HepG2 (cell line): ENCODE measurements at regions not wholly inside any gene's neighbourhood (a gene's known extent, or its start where the extent isn't known, plus 50 kb on each side); places are given as distances from the start of the nearest gene placed in this dataset.

ENCODE experiments used
- ATAC-seq: fragments of 200-7000 bp; cut with Tn5 transposase; 3 replicates; pipeline ENCODE4 v1.9.1; 2020; ENCODE audit warnings: mild to moderate bottlenecking, moderate library complexity
- BruUV-seq: library from RNA; stranded (reverse); fragments of 400-500 nt; replicated peaks from 2 replicates; lab custom pipeline; 2021; lab: Mats Ljungman, UMichigan
- CTCF ChIA-PET: fragments of 300-600 bp; formaldehyde crosslinking; extraction: SDS; loops from one replicate; lab custom pipeline; 2021; ENCODE audit warnings: low total read pairs, inconsistent platforms, low intra/inter-chr PET ratio; lab: Yijun Ruan, JAX
- POLR2A ChIA-PET: fragments of 350-600 bp; sonication (Branson Sonifier 250); formaldehyde crosslinking; loops from one replicate; lab custom pipeline; 2020; ENCODE audit warnings: antibody characterized with exemption, inconsistent platforms; lab: Yijun Ruan, JAX
- DNase-seq: peaks from one replicate; pipeline ENCODE4 v3.0.0-alpha.2; 2015; ENCODE audit warnings: low spot score
- FAIRE-seq: peaks from 3 replicates; lab custom pipeline; 2011; peaks lifted over from hg19 to GRCh38; lab: Jason Lieb, UNC
- H2AFZ ChIP-seq: one replicate; pipeline ENCODE4 v1.6.1; 2011; ENCODE audit warnings: low read length, inconsistent platforms
- H3K27ac ChIP-seq: fragments of 300-600 bp; 3 replicates; pipeline ENCODE4 v1.8.0; 2011; ENCODE audit warnings: mixed run types, mild to moderate bottlenecking, mixed read lengths, low read length, inconsistent platforms; ENCODE audit not compliant: insufficient read depth; ENCODE audit errors: extremely low read length
- H3K27me3 ChIP-seq, 2 experiments: fragments of 200-600 bp in 1 of 2; 2 replicates in 1 of 2; 3 replicates in 1 of 2; pipeline versions ENCODE4 v1.6.0 to v1.8.0; 2011; ENCODE audit warnings: low read length in 2 of 2, mild to moderate bottlenecking in 2 of 2, moderate library complexity in 2 of 2, inconsistent platforms in 1 of 2; ENCODE audit not compliant: insufficient read depth in 2 of 2, control insufficient read depth in 1 of 2
- H3K36me3 ChIP-seq, 2 experiments: fragments of 200-600 bp in 1 of 2; replicated peaks in 1 of 2; 2 replicates in 1 of 2; 3 replicates in 1 of 2; pipeline versions ENCODE4 v1.5.1 to v1.8.0; 2011; ENCODE audit warnings: low read length in 2 of 2, inconsistent platforms in 1 of 2; ENCODE audit not compliant: insufficient read depth in 2 of 2, control insufficient read depth in 1 of 2
- H3K4me1 ChIP-seq: 2 replicates; pipeline ENCODE4 v1.5.1; 2012; ENCODE audit warnings: low read length, inconsistent platforms; ENCODE audit not compliant: insufficient read depth
- H3K4me2 ChIP-seq: 2 replicates; pipeline ENCODE4 v1.6.0; 2011; ENCODE audit warnings: low read depth, low read length, inconsistent platforms
- H3K4me3 ChIP-seq, 3 experiments: fragments of 200-600 bp in 1 of 3; sonication (generic), shearing (Covaris generic) in 1 of 3; replicated peaks in 1 of 3; 2 replicates each; pipeline ENCODE4 v1.5.1; 2011 to 2016; ENCODE audit warnings: low read length in 3 of 3, inconsistent platforms in 2 of 3, low read depth in 2 of 3, mild to moderate bottlenecking in 2 of 3, control low read depth in 1 of 3, mixed read lengths in 1 of 3; ENCODE audit not compliant: insufficient read depth in 1 of 3
- H3K79me2 ChIP-seq: one replicate; pipeline ENCODE4 v1.6.1; 2011; ENCODE audit warnings: low read length, inconsistent platforms; ENCODE audit not compliant: insufficient read depth
- H3K9ac ChIP-seq: 2 replicates; pipeline ENCODE4 v1.6.0; 2011; ENCODE audit warnings: mild to moderate bottlenecking, low read depth, low read length, inconsistent platforms; ENCODE audit not compliant: insufficient read depth
- H3K9me3 ChIP-seq: 2 replicates; pipeline ENCODE4 v1.5.1; 2012; ENCODE audit warnings: mild to moderate bottlenecking, low read length
- H4K20me1 ChIP-seq: 2 replicates; pipeline ENCODE4 v1.6.0; 2011; ENCODE audit warnings: inconsistent platforms, mild to moderate bottlenecking, low read length, moderate library complexity; ENCODE audit not compliant: insufficient read depth
- ATF7 ChIP-seq, 2 experiments: fragments of 450-650 bp in 1 of 2; sonication (generic) in 1 of 2; formaldehyde crosslinking in 1 of 2; IDR thresholded peaks; 2 replicates each; pipeline versions ENCODE4 v1.4.0 to v1.6.1; 2016 to 2020; ENCODE audit warnings: antibody characterized with exemption in 1 of 2, mild to moderate bottlenecking in 1 of 2, missing genetic modification reagents in 1 of 2
- CENPBD1 ChIP-seq: sonication (generic); formaldehyde crosslinking; IDR thresholded peaks from 2 replicates; pipeline ENCODE4 v1.8.0; 2022; ENCODE audit warnings: missing genetic modification reagents, low read depth, mild to moderate bottlenecking, borderline replicate concordance
- DNMT1 ChIP-seq: sonication (generic); formaldehyde crosslinking; IDR thresholded peaks from 2 replicates; pipeline ENCODE4 v1.5.1; 2020; ENCODE audit warnings: mild to moderate bottlenecking, missing genetic modification reagents
- DR1 ChIP-seq: sonication (generic); formaldehyde crosslinking; IDR thresholded peaks from 2 replicates; pipeline ENCODE4 v1.8.0; 2021; ENCODE audit warnings: mild to moderate bottlenecking, missing genetic modification reagents, inconsistent platforms
- ESRRA ChIP-seq: sonication (generic); formaldehyde crosslinking; IDR thresholded peaks from 2 replicates; pipeline ENCODE4 v1.5.1; 2020; ENCODE audit warnings: mild to moderate bottlenecking, low read depth, missing genetic modification reagents
- ETV6 ChIP-seq: sonication (generic); formaldehyde crosslinking; conservative IDR thresholded peaks from 2 replicates; pipeline ENCODE4 v1.4.0; 2020; ENCODE audit warnings: missing genetic modification reagents
- MAFF ChIP-seq: IDR thresholded peaks from 2 replicates; pipeline ENCODE4 v1.6.1; 2011; ENCODE audit warnings: low read depth, low read length, improper control_type of control experiment
- NFATC3 ChIP-seq: sonication (generic); formaldehyde crosslinking; IDR thresholded peaks from 2 replicates; pipeline ENCODE4 v1.5.1; 2020; ENCODE audit warnings: mild to moderate bottlenecking, missing genetic modification reagents
- POLR2G ChIP-seq: fragments of 200-400 bp; formaldehyde crosslinking; IDR thresholded peaks from 2 replicates; pipeline ENCODE4 v1.6.1; 2018; ENCODE audit warnings: mild to moderate bottlenecking, low read depth, low read length, moderate library complexity
- RARG ChIP-seq: sonication (generic); formaldehyde crosslinking; IDR thresholded peaks from 2 replicates; pipeline ENCODE4 v1.4.0; 2020; ENCODE audit warnings: low read depth, mild to moderate bottlenecking, missing genetic modification reagents
- SNRNP70 ChIP-seq: fragments of 200-400 bp; formaldehyde crosslinking; IDR thresholded peaks from 2 replicates; pipeline ENCODE4 v1.6.1; 2017; ENCODE audit warnings: mild to moderate bottlenecking, low read depth, low read length, moderate library complexity
- TCF7 ChIP-seq: sonication (generic); IDR thresholded peaks from 2 replicates; pipeline ENCODE4 v1.6.1; 2016; ENCODE audit warnings: antibody characterized with exemption, low read depth
- YY1 ChIP-seq: IDR thresholded peaks from 2 replicates; pipeline ENCODE4 v1.6.1; 2011; ENCODE audit warnings: low read length, low read depth, moderate library complexity, mild to moderate bottlenecking; ENCODE audit not compliant: insufficient read depth, insufficient replicate concordance
- ZBTB43 ChIP-seq: sonication (generic); formaldehyde crosslinking; conservative IDR thresholded peaks from 2 replicates; pipeline ENCODE4 v1.4.0; 2020; ENCODE audit warnings: missing genetic modification reagents
- ZBTB7A ChIP-seq: sonication (generic); formaldehyde crosslinking; IDR thresholded peaks from 2 replicates; pipeline ENCODE4 v1.8.0; 2022; ENCODE audit warnings: mild to moderate bottlenecking, missing genetic modification reagents
- ZNF572 ChIP-seq: sonication (generic); formaldehyde crosslinking; IDR thresholded peaks from 2 replicates; pipeline ENCODE4 v1.5.1; 2020; ENCODE audit warnings: mild to moderate bottlenecking, missing genetic modification reagents
- WGBS: methylation state at CpG from one replicate; pipeline ENCODE4 v1.1.6; 2017; ENCODE audit warnings: low lambda C conversion rate; 5-methylcytosine and 5-hydroxymethylcytosine counted together
- in situ Hi-C: cut with HindIII; loops from 2 replicates; pipeline ENCODE4 v1.10.0; 2017; ENCODE audit warnings: low pct_unique_long_range_greater_than_20kb; ENCODE audit not compliant: extremely low pct_ligation_motif_present
- intact Hi-C: fragments of 100-400 bp; cut with micrococcal nuclease; formaldehyde crosslinking; loops from one replicate; pipeline ENCODE4 v1.10.0; 2022; ENCODE audit not compliant: unreplicated experiment

- BruUV-seq: no TSS peak
- in situ Hi-C loops: no loop called here
- DNase-seq (no peak), FAIRE-seq (no peak)
- no peak overlapping the region for H3K9ac ChIP-seq
- no peaks in the 10 kb centered on the region for H4K20me1 ChIP-seq
- H3K36me3 ChIP-seq: no peaks in the 10 kb centered on the region
- no peaks in the 10 kb centered on the region for H3K9me3 ChIP-seq
- no peak overlapping the region for H3K4me2 ChIP-seq
- no peak overlapping the region for H3K4me3 ChIP-seq
- no peaks in the 10 kb centered on the region for H3K79me2 ChIP-seq
- no peaks in the 10 kb centered on the region for H3K27me3 ChIP-seq
- CTCF ChIA-PET: no interaction called here
- no peak overlapping the region for H3K27ac ChIP-seq
- TF ChIP-seq TCF7 (no peak), DNMT1 (no peak), POLR2G (no peak), YY1 (no peak)
- TF ChIP-seq, all 625 proteins: peak for 0
- 63% methylated on average over 6 of the region's 6 CpGs for WGBS
- H3K4me1 ChIP-seq: no peaks in the 10 kb centered on the region; the same call in 1 of the 2 replicates
- H2AFZ ChIP-seq: no peak overlapping the region
- POLR2A ChIA-PET: no interaction called here
- no peak for ATAC-seq
- intact Hi-C loops: no loop called here
These were observed 62.4 kb downstream of the ATXN3L start for GRCh38 chrX:13257223-13258051.

GRCh38 chrX:13256603-13257002, 63.2 kb downstream of the ATXN3L start:
- CTCF ChIA-PET: no interaction called here

More at GRCh38 chrX:13256603-13257002, 63.2 kb downstream of the ATXN3L start:
- H3K79me2 ChIP-seq: no peaks in the 10 kb centered on the region
- H4K20me1 ChIP-seq: no peaks in the 10 kb centered on the region
- no peaks in the 10 kb centered on the region for H3K9me3 ChIP-seq
- DNase-seq: no peak
- no peak overlapping the region for H2AFZ ChIP-seq
- in situ Hi-C loops (no loop called here), intact Hi-C loops (no loop called here)
- POLR2A ChIA-PET: no interaction called here
- no peaks in the 10 kb centered on the region for H3K36me3 ChIP-seq
- FAIRE-seq: no peak
- no TSS peak for BruUV-seq
- no peak for TF ChIP-seq CENPBD1 (CRISPR knock-in tag)
- TF ChIP-seq RARG (CRISPR knock-in tag): no peak
- TF ChIP-seq DR1 (CRISPR knock-in tag): no peak
- TF ChIP-seq ATF7 (IDR thresholded peaks at IDR 0.05): no peak
- no peak for TF ChIP-seq ATF7 (CRISPR knock-in tag; IDR thresholded peaks at IDR 0.05)
- no peak for TF ChIP-seq ZBTB43
- no peak for TF ChIP-seq ESRRA (CRISPR knock-in tag)
- no peak for TF ChIP-seq ZBTB7A (CRISPR knock-in tag)
- no peak for TF ChIP-seq ETV6 (CRISPR knock-in tag)
- TF ChIP-seq NFATC3: no peak
- TF ChIP-seq MAFF: no peak
- no peak for TF ChIP-seq ZNF572
- no peak for TF ChIP-seq SNRNP70
- H3K4me2 ChIP-seq: no peak overlapping the region
- ATAC-seq: no peak
- no peaks in the 10 kb centered on the region; the same call in 1 of the 2 replicates for H3K4me1 ChIP-seq
- no peak overlapping the region for H3K4me3 ChIP-seq
- no peaks in the 10 kb centered on the region for H3K27me3 ChIP-seq
- no peak overlapping the region for H3K9ac ChIP-seq
- no peak overlapping the region for H3K27ac ChIP-seq
